ENCODE measurements at regions not wholly inside any gene's neighbourhood (a gene's known extent, or its start where the extent isn't known, plus 50 kb on each side); places are given as distances from the start of the nearest gene placed in this dataset.

DNA sequence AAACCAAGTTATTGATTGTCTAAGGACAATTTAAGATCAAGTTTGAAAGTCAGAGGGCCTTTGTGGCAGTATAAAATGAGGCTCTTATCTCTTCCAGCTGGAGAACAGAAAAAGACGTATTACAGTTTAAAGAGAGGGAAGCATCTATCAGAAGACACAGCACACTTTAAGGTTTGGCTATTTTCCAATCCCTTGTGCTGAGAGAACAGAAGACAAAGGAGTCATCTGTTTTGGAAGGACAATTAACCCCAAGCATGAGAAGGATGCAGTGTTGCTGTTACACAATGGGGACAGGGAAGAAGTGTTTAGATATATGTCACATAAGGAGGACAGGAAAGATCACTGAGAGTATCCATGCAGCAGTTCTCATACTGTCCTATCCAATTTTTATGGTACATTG is 1224.2 kb upstream of the SORCS1 start:
- no peak for TF ChIP-seq EZH2 (IDR thresholded peaks at IDR 0.05; ENCODE audit: borderline replicate concordance, insufficient read depth, low read length, poor library complexity, severe bottlenecking)
- TF ChIP-seq, protein P1, sequence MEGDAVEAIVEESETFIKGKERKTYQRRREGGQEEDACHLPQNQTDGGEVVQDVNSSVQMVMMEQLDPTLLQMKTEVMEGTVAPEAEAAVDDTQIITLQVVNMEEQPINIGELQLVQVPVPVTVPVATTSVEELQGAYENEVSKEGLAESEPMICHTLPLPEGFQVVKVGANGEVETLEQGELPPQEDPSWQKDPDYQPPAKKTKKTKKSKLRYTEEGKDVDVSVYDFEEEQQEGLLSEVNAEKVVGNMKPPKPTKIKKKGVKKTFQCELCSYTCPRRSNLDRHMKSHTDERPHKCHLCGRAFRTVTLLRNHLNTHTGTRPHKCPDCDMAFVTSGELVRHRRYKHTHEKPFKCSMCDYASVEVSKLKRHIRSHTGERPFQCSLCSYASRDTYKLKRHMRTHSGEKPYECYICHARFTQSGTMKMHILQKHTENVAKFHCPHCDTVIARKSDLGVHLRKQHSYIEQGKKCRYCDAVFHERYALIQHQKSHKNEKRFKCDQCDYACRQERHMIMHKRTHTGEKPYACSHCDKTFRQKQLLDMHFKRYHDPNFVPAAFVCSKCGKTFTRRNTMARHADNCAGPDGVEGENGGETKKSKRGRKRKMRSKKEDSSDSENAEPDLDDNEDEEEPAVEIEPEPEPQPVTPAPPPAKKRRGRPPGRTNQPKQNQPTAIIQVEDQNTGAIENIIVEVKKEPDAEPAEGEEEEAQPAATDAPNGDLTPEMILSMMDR (IDR thresholded peaks at IDR 0.05; ENCODE audit: poor library complexity, severe bottlenecking) = no peak
- no peak for TF ChIP-seq MXI1 (conservative IDR thresholded peaks at IDR 0.05; ENCODE audit: poor library complexity, severe bottlenecking)
